Stimulated activated CD8-positive, alpha-beta memory T cell treated with anti-CD3 and anti-CD28 coated beads, Interleukin-2, amount 100 ng/mL, for 1 hour (primary cell): ENCODE measurements at regions not wholly inside any gene's neighbourhood (a gene's known extent, or its start where the extent isn't known, plus 50 kb on each side); places are given as distances from the start of the nearest gene placed in this dataset.
"Not testable (repeated sequence)": the region's sequence is repeated elsewhere in the genome, so short reads cannot be mapped to it uniquely, and the experiment has no call there.

Experiments
- DNase-seq, 2 donors: peaks; one replicate each; pipeline ENCODE4 v3.0.0-alpha.2; 2020; ENCODE audit warnings: low read depth in 2 of 2

DNA sequence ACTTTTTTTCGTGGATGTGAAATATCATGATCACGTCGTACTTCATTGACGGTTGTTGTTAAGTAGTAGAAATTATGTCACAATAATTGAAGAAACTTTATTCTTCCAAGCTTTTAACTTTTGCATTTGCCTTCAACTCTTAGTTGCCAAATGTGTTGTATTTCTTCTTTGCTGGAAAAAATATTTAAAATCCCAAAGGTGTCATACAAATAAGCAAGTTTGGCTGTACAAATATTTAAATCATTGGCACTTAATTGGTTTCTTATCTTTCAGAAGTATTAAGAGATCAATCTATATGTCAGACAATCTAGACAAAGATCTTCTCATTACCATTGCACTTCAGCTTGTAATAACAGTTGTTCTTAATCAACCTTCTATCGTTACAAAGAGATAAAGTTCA lies 204.0 kb upstream of the HDAC4 start:
- DNase-seq: no peak

DNA sequence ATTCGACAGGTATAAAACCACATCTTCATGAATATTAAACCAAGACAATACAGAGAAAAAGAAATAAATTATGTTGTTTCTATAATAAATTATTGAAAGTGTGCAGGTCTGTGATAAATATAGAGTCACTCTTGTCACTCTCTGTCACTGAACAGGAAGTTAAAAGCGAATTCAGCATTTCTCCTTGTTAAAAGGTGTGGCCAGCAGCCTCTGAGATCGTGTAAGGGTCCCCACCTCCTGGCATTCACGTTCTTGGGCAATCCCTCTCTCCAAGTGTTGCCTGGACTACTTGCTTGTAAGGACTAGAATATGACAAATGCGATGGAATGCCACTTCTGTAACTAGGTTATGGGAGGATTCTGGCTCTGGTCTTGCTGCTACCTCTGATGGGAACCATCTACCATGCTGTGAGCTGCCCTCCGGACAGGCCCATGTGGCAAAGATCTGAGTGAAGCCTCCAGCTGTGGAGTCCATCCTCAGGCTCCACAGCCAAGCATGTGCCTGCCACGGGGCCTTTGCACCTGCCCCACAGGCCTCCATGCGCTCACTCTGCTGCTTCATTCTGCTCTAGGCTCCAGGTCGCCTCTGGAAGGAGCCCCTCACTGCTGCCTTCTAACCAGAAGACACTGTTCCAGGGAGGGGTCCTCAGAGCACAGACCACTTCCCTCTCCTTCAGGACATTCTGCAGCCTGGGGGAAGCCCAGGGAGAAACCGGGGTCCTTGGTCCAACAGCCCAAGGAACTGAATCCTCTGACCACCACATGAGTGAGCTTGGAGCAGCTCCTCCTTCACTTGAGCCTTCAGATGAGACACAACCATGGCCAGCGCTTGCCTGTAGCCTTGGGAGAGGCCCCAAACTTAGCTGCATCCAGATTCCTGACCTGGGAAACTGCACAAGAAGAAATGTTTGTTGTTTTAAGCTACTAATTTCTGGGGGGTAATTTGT lies 202.9 kb upstream of the HDAC4 start:
- no peak for DNase-seq

DNA sequence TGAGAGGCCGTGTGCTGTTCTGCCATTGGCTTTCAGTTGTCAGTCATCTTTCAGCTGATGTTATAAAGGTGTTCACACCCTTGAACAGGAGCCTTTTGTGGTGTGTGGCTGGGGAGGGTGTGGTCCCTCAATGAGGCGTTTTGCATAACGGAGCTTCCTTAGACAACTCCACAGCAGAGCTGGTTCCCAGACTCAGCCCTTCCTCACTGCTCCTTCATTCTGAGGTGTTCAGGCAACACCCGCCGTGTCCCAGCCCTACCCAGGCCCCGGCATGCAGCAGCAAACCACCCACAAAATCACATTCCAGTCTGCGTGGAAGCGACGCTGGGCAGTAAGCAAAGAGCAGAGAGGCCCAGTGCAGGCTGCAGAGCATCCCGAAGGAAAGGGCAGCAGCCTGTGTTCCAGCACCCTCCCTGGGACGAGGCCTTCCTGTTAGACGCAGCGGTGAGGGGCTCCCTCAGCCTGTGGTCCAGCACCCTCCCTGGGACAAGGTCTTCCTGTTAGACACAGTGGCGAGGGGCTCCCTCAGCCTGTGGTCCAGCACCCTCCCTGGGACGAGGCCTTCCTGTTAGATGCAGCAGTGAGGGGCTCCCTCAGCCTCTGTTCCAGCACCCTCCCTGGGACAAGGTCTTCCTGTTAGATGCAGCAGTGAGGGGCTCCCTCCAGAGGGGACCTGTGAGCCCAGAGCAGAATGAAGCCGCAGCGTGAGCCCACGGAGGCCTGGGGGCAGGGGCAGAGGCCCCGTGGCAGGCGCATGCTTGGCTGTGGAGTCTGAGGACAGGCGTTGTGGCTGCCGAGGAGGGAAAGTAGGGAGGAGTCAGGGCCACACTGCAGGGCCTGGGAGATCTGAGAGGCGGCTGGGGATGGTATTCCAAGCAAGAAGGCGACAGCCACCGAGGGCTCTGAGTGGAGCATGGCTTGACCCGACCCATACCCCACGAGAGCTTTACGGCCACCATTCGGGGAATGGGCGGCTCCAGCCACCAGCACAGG lies 201.8 kb upstream of the HDAC4 start:
- no peak for DNase-seq

DNA sequence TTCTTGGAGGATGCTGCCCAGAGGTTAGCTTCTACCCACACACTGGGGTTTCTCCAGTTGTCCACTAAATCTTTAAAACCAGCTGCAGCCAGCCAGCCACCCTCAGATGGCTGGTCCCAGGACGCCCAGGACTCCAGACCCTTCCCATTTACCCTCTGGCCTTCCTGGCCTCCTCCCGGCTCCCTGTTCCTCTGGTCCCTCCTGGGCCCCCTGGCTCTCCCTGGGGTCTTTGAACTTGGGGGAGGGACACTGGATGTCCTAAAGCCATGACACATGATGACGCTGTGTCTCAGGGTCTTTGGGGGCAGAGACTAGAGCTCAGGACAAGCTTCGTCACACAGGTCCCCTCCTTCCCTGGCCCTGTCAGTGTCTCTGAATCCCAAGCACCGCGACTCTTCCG lies 201.1 kb upstream of the HDAC4 start:
- DNase-seq: no peak

DNA sequence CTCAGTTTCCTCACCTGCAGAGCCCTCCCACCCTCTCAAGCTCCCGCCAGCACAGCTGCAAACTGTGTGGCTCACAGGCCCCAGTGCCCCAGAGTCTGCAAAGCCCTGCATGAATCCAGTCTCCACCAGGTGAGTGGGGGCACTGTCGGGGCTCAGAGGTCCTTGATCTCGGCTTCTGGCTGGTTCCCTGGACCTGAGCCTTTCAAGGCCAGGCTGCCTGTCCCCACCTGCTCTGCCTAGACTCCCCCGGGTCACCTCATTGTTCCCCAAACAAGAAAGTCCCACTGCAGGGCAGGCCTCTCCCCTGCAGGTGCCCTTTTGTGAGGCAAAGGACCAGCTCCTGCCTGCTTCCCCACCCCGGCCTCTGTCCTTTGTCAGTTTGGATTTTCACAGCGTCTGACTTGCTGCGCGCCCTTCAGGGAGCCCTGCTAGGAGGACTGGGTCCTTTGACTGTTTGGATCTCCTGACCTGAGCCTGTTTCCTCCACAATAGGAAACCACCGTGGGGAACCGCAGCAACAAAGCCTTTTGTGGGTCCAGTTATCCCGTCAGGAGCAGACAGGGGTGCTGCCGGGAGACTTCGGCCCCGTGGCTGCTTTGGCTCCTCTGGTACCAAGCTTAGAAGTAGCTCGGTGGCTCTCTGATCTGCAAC lies 200.5 kb upstream of the HDAC4 start:
- no peak for DNase-seq

DNA sequence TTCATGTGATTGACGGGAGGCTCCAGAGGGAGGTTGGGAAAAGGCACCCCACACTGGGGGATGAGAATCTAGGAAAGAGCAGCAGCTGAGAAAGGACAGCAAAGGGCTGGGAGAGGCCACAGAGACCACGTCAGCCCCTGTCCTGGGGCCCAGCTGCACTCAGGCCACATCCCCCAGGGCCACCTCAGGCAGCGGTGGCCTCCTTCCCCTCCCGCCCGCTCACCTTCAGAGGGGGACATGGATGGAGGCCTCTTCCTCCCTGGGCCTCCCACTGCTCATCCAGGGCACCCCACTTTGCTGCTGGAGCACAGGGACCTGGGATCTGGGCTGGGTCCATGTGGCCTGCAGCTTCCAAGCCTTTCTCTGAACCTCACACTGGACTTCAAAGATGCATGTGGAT lies 199.8 kb upstream of the HDAC4 start:
- DNase-seq: no peak

DNA sequence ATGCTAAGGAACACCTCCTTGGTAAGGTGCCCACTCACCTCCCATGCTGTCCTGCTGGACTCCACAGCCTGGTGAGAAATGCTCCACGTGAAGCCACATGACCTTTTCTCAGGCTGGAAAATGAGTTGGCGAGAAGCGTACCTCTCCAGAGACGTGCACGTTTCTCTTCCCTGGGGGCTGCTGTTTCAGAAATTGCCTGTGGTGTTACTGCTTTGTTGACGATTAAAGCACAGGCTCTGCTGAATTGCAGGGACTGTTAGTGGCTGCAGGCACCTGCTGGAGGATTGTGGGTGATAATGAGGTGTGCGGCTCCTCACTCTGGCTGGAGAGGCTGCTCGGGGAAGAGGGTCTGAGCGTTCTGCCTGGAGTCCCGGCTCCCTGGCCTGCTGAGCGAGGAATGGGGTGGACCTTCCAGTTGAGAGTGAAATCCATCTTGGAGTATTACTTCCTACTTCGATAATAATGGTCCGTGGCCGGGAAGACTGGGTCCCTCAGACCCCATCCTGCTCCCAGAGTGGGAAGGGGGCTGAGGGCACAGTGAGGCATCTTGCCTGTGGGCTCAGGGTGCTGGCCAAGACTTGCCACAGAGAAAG lies 199.3 kb upstream of the HDAC4 start:
- no peak for DNase-seq

- no peak for DNase-seq
Observed at GRCh38 chr2:239599299-239599698, 198.5 kb upstream of the HDAC4 start.

- DNase-seq: no peak
Observed at GRCh38 chr2:239598732-239599090, 197.9 kb upstream of the HDAC4 start.

GRCh38 chr2:239598011-239598731 lies 197.4 kb upstream of the HDAC4 start:
- no peak for DNase-seq

DNA sequence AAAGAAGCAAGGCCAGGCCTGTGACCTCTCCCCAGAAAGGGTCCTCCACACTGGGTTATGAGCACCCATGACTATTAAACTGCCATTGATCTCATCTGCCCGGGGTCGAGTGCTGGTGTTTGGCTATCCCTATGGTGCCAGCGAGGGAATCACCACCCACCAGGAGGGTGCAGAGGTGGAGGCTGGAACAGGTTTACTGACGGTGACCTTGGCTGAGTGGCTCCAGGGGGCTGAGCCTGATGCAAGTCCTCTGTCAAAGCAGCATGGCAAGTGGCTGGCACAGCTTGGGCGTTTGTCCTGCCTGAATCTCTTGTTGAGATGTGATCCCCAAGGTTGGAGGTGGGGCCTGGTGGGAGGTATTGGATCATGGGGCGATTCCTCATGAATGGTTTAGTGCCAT lies 196.4 kb upstream of the HDAC4 start:
- no peak for DNase-seq

GRCh38 chr2:239596792-239597191 lies 196.0 kb upstream of the HDAC4 start:
- DNase-seq: no peak

GRCh38 chr2:239596253-239596652 lies 195.4 kb upstream of the HDAC4 start:
- no peak for DNase-seq

DNA sequence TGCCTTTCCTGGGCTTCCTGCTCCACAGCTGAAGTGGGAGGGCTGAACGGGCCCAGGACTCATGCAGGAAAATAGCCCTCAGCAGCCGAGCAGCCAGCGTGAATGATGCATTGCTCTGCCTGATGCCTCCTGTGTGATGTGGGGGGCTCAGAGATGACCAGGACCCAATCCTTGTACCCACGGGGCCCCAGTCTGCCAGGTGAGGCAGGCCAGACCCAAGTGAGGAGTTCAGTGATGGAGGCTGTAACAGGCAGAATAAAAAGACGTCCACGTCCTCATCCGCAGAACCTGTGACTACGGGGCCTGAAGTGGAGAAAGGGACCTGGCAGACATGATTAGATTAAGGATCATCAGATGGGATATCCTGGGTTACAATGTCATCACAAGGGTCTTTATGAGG lies 194.9 kb upstream of the HDAC4 start:
- no peak for DNase-seq

GRCh38 chr2:239594772-239595608 lies 194.2 kb upstream of the HDAC4 start:
- no peak for DNase-seq

DNA sequence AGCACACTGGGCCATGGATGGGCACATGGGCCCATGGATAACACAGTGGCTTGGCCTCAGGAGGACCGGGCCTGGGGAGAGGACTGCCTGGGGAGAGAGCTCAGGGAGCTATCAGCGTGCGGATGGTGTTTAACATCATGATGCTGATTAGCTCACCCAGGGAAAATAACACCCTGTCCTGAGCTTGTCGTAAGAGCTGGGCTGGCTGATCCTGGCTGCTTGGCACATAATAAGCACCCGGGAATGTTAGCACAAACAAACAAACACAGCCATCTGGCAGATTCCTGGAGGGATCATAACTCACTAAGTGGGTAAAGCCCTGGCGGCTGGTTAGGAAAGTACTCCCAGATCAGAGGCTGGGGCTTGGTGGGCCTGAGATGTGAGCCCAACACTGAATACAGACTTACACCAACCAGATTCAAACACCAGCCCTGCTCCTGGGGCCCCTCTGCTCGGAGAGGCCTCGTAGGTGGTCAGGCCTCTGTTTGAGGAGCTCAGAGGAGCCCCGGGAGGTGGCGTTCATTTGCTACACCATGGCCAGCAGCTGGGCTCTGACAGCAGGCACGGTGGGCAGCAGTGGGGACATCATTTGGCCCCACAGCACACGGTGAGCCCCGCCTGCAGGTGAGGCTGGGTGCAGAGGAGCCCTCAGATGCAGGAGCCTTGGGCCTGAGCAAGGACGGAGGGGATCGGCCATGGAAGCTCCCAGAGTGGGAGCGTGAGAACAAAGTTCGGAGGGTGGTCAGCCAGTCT lies 193.4 kb upstream of the HDAC4 start:
- DNase-seq: no peak

DNA sequence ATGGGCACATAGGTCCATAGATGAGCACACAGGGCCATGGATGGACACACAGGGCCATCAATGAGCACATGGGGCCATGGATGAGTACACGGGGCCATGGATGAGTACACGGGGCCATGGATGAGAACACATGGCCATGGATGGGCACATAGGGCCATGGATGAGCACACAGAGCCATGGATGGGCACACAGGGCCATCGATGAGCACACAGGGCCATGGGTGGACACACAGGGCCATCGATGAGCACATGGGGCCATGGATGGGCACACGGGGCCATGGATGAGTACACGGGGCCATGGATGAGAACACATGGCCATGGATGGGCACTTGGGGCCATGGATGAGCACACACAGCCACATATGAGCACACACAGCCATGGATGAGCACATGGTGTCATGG lies 192.6 kb upstream of the HDAC4 start:
- no peak for DNase-seq

- not testable (repeated sequence) for DNase-seq
Observed at GRCh38 chr2:239592629-239593290, 191.9 kb upstream of the HDAC4 start.
